SHP77 (cell line): ENCODE measurements at regions not wholly inside any gene's neighbourhood (a gene's known extent, or its start where the extent isn't known, plus 50 kb on each side); places are given as distances from the start of the nearest gene placed in this dataset.
A peak's percentile ranks its signal among the peaks of the same experiment; 100 is the strongest.

Source experiments
- DNase-seq, 2 experiments: peaks; one replicate each; lab custom pipeline; 2025; lab: John Stamatoyannopoulos, UW

DNA sequence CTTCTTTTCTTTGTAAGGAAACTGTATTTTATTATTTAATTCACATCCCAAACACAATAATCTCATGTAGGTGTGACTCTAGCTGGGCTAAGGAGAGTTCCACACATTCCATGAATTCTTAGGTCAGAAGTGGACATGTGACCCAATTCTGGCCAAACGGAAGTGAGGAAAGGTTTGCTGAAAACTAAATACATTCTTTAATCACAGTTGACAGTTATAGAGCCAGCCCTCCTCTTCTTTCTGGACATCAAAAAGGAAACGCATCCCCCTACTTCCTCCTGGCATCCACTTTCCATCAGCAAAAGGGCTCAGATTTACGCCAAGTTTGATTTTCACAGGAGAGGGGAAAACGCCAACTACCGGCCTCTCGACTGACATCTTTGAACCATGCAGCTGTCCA lies 774.4 kb upstream of the POM121L12 start:
- DNase-seq = no peak

DNA sequence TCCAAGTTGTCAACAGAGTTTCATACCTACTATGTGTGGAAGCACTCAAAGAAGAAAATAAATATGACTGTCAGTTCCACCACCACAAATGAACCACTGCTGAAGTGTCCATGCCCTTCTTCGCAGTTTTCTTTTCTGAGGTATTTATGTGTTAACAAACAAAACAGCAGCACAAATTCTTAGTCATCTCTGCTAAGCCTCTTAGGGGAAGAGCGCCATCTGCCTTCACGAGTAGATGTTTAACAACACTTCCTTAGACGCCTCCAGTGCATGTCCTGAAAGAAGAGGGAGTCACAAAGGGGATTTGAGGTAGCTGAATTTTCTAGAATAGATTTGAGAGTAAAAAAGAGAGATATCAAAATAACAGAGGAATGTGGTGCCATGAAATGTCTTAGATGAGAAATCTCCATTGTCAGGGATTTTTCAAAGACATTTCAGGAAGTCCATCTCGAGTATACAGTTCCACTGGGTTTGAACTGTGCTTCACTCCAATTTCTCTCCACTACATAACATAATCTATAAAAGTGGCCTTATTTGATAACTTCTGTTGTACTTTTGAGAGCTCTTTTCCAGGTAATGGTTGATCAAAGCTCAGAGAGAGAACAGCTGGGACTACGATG lies 775.3 kb upstream of the POM121L12 start:
- peak in 1 of 2 experiments; percentile 20 for DNase-seq

DNA sequence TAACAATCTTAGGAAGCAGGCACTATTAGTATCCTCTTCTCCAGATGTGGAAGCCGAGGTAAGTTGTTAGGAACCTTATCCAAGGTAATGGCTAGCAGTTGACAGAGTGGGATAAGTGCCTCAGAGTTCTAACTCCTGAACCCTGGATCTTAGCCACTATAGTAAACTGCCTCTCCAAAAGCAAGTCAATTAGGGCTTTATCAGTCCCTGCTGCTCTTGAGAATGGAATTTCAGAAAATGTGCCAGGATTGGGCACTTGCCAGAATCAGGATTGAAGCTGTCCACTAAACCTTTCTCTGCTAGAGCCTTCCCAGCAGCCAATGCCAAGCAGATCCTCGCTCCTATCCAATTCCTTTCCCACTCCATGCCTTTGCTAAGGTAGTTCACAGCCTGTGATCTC lies 777.5 kb upstream of the POM121L12 start:
- no peak for DNase-seq

DNA sequence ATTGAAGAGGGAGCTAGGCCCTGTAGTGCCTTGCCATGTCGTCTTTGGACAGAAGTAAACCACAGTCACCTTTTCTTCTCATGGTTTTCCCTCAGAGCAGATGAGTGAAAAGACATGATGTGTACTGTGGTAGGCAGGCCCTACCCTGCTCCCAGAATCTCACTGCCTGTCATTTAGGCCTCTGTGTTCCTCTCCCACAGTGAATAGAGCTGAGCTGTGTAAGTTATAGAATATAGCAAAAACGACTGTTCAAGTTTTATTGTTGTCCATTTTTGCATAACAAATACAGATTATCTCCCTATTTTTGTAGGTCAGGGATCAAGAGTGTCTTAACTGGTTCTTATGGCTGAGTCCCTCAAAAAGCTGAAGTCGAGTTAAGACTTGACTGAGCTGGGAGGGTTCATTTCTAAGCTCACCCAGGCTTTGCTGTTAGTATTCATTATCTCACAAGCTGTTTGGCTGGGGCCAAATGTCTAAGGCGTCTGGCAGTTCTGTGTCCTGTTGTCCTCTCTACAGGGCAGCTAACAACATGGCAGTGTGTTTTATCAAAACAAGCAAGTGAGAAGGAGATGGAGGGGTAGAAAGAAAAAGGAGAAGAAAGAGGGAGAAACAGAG lies 780.9 kb upstream of the POM121L12 start:
- DNase-seq = no peak

DNA sequence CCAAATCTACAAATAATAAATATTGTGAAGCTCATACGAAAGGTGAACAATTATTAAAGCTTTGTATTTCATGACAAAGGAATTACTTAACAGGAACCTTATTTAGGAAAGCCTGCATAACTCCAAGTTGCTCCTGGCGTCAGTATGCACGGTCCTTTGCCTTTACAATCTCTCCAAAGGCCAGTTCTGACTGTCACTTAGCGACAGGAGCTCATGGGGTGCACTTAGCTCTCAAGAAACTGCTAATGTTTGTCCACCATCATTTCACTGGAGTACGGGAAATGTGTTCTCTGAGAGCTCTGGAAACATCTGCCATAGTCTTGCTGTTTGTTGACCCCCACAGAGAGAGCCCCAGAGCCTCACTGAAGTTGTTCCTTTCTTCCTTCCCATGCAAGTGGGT lies 781.5 kb upstream of the POM121L12 start:
- DNase-seq = no peak

DNA sequence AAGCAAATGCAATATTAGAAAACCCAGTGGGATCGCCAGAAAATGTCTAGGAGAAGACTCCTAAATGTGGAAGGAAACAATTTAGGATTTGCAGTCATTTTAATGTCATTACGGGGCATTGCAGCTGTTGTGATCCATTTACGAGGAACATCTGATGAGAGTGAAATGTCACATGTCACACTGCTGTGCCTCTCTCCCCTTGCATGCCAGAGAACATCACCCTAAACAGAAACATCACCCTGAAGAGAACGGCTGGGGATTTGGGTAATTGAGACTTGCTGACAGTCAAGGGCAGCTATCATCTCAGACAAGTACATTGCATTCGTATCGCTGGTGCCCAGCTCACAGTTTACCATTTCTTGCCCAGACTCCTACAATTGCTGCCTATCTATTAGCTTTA lies 785.7 kb upstream of the POM121L12 start:
- no peak for DNase-seq

DNA sequence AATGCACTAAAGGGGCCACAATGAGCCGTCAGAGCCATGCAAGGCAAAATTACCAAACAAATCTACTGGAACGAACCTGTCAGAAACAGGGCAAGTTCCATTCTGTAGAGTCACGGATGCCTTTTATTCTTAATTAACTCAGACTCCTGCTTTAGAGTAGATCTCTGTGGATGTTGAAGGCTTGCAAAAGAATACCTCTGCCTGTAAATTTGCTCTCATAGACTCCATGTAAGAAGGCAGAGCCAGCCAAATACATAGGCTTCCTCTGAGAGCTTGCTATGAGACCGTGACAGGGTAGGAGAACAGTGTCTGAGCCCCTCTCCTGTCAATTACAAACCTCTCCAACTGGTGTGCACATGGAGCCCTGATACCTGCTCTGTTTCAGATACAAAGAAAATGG lies 787.9 kb upstream of the POM121L12 start:
- DNase-seq = no peak

DNA sequence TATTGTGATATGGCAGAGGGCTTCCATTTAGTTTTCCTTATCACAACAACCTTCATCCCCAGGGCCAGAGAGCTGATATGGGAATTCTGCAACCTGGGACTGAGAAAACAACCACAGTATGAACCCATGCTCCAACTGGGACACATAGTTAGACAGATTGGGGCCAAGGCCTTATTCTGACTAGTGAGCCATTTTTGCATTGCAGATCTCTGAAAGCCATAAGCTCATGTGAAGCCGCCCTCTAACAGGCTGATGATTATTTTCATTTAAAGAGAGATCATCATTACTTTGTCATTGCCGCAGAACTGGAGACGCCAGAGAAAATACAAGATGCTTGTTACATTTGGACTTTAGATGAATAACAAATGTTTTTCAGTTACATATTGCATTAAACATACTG lies 791.7 kb upstream of the POM121L12 start:
- DNase-seq = no peak

DNA sequence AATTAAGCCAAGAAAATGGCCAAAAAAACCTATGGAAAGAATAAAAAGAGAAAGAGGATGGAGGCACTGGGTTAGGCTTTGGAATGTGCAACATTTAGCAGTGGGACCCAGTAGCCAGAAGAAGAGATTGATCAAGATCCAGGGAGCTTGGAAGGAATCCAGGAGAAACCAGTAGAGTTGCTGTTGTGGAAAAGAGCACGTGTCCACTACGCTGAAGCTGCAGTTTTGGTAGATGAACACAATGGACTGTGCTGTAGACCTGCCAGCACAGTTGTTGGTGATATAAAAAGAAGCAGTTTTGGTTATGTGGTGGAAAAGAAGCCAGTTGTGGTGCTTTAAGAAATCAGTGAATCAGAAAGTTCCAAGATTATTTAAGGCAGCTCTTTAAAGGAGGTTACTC lies 802.2 kb upstream of the POM121L12 start:
- DNase-seq = no peak

DNA sequence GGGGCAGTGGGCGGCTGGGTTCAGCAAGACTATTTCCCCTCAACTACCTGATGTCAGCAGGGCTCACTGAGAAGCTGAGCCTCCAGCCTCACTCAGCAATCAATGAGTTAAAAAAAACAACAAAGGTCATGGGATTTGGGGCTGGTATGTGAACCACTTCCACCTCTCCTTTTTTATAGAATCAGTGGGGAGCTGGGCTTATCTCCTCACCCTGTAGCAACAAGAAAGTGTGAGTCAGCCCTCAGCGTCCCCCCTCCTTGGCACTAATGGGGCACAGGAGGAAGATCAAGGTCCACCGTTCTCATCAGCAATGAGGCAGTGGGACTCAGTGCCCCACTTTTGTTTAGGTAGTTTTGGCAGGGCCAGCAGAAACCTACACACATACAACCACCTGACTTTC lies 823.5 kb upstream of the POM121L12 start:
- DNase-seq = no peak

DNA sequence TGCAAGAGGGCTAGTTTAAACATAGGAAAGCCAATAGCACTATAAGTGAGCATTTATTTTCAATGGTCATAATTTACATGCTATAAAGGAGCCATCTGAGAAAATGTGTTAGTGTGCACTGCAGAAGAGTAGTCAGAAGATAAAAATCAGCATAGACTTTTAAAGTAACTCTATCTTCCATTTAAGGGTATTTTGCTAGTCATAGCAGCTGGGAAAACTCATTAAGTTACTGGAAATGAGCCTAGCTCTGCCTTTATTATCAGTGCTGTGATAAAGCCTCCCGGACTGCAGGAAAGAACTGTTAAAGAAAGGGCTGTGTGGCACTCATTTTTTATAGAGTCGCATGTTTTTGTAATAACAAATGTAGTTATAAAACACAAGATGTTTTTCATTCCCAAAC lies 825.8 kb upstream of the POM121L12 start:
- no peak for DNase-seq

DNA sequence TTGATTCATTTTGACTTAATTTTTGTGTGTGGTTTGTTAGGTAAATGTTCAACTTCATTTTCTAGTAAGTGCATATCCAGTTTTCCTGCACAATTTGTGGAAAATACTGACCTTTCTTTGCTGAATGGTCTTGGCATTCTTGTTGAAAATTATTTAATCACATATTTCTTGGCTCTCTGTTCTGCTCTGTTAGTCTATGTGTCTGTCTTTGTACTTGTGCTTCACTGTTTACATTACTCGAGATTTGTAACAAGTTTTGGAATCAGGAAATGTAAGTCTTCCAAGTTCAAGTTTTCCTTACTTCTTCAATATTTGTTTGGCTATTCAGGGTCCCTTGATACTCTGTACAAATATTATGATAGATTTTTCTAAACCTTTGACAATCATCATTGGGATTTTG lies 838.2 kb upstream of the POM121L12 start:
- no peak for DNase-seq

DNA sequence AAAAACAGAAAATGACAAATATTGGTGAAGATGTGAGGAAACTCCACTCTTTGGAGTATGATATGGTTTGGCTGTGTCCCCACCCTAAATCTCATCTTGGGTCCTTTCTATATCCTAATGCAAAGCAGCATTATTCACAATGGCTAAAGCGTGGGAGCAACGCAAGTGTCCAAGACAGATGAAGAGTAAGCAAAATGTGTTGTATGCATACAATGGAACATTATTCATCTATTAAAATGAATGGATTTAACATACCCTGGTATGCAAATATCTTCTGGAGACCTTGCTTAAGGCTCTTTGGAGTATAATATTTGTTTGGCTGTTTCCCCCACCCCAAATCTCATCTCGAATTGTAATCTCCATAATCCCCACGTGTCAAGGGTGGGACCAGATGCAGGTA lies 839.8 kb upstream of the POM121L12 start:
- no peak for DNase-seq

DNA sequence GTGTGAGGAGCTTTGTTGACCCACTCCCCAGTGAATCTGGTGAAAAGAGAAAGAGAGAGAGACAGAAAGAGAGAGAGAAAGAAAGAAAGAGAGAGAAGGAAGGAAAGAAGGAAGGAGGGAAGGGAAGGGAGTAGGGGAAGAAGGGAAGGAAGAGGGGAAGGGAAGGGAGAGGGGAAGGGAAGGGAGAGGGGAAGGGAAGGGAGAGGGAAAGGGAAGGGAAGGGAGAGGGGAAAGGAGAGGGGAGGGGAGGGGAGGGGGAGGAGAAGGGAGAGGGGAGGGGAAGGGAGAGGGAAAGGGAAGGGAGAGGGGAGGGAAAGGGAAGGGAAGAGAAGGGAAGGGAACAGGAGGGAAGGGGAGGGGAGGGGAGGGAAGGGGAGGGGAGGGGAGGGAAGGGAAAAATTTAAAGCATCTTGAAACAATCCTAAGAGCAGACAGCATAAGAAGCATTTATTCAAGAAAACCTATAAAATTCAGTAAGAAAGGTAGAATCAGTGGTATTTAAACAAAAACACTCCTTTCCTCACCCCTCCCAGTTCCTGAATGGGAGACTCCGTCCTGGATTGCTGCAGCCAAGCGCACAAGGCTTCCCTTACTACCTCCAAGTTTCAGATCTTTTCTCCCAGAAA lies 846.2 kb upstream of the POM121L12 start:
- DNase-seq = no peak

DNA sequence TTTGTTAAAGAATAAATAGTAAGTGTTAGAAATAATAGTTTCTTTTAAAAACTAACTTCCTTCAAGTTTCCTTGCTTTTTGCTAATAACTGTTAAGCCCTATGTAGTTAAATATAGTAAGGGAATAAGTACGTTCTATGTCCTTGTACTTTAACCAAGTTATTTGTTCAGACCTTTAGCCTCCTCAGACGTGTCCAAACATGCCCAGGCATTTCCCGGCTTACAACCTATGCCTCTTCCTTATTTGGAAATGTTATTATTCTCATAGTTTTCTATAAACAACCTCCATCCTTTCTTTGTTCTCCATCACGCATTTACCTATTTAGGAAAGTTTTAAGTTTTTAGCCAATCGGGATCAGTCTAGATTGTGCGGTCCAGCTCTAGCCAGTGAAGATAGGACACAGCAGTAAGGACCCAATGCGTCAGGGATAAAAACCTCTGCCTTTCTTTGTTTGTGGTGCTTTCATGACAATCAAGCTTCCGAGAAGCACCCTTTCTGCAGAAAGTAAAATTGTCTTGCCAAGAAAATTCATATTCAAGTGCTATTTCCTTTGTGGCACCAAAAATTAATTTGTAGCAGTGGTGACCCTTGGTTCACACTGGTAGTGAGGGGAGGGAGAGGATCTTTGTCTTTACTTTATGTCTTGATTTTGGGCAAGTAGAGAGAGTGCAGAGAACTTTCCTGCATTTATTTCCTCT lies 851.3 kb upstream of the POM121L12 start:
- no peak for DNase-seq

DNA sequence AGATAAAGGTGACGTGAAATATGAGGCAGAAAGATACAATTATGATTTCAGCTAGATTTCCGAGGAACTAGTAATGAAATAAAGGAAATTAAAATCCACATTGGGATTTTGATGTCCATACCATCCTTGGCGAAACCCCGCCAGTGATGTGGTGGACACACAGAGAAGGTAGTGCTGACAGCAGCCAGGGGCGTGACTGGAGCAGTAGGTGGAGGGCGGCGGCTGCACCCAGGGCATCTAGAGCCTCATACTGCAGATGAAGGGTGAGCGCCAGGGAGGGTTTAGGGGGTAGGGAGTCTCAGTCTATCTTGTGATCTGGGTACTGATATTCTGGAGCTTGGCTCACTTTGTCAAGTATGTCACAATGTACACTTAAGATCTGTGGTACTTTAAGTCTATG lies 855.5 kb upstream of the POM121L12 start:
- no peak for DNase-seq

DNA sequence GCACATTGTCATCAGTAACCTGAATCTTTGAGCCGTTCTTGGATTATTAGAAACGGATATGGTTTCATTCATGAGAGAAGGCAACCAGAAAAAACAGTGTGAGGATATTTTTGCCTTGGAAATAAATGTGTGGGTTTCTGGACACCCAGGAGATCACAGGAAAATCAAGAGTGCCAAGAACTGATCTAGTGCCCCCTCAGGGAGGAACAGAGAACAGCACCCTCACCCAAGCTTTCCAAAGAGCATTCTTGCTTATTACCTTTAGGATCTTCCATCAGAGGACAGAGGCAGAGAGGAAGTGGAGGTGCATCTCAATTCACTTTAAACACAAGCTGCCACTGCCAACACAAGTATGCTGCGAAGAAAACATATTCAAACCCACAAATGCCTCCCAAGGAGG lies 851.5 kb upstream of the COBL start:
- DNase-seq = peak in 1 of 2 experiments; percentile 11

DNA sequence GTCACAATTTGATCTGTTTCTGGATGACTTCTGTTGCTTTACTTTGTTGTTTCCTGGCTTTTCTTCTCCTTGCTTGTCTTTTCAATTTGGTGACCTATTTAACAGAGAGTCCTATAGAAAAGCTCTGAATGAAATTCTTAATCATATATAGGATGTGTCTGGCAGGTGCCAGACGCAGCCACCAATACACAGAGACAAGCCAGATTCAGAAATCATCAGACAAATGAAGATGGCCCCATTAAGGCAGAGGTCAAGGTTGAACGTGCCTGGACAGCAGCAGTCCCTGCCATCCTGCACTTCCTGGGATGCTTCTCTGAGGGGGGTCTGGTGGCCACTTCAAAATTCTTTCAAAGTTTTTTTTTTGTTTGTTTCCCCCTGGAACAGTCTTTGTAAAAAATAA lies 846.7 kb upstream of the COBL start:
- no peak for DNase-seq

DNA sequence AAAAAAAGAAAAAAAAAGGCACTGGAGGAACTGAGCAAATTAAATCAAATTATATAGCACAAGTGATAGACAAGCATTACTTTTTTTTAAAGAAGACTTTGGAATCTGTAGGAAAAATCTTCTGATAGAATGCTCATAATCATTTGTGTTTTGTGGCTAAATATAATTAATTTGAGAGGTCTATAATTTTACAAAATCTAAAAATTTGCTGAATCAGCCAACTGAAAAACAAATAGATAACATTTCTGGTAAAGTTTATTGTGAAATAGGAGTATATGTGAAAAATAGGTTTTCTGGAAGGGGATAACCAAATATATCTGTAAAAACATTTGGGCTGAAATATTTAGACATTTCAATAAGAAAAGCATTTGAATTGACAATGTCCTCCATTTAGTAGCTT lies 844.9 kb upstream of the COBL start:
- no peak for DNase-seq

DNA sequence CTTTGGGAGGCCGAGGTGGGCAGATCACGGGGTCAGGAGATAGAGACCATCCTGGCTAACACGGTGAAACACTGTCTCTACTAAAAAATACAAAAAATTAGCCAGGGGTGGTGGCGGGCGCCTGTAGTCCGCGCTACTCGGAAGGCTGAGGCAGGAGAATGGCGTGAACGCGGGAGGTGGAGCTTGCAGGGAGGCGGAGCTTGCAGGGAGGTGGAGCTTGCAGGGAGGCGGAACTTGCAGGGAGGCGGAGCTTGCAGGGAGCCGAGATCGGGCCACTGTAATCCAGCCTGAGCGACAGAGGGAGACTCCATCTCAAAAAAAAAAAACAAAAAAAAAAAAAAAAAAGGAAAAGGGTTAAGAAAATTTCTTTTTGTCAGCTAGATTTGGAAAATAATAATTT lies 842.8 kb upstream of the COBL start:
- DNase-seq = peak in 1 of 2 experiments; percentile 20

DNA sequence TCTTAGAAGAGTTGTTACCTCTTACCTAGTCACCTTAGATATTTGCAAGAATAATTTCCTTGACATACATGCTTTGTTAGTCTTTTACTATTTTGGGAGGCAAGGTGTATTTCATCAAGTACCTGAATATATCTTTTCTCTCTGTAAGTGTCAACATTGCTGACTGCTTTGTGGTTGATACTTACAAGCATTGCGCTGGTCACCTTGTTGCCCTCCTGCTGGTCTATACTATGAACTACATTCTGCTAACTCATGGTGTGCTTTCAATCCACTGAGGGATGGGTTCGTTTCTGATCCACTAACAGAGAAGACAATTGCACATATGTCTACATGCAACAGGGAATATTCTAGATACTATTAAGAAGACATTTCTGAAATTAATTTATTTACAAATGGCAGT lies 837.8 kb upstream of the COBL start:
- no peak for DNase-seq

DNA sequence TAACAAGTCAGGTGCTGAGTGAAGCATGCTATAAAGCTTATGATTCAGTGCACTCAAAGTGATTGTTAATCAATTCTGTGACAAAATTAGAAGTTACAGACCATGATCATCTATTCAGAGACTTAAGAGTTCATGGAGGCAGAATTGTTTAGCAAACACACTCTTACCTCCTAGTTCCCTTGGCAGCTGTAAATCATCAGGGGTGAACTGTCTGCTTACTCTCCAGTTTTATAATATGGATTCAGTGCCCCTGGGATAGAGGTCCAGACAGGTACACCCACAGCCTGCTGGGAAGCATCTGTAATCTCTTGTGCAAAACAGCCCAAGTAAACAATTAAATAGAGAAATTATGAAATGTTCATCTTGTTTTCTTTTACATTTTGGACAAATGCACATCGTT lies 835.0 kb upstream of the COBL start:
- no peak for DNase-seq

DNA sequence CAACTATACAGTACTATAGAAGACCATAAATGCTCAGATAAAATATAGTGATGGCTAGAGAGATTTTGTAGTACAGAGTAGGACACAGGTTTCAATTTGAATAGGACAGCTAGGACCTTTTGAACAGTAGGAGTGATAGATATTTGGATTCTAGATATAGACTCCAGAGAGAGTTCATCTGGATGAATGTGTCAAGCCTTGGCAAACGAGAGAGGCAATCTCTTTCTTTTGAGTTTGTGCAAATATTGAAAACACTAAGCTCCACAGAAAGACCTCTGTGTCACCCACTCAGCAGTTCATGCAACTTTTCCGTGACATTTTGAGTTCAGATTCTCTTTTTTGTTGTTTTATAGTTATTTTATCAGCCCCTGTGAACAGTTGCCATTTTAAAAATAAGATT lies 834.3 kb upstream of the COBL start:
- DNase-seq = no peak
